ENCODE measurements at regions not wholly inside any gene's neighbourhood (a gene's known extent, or its start where the extent isn't known, plus 50 kb on each side); places are given as distances from the start of the nearest gene placed in this dataset.

DNA sequence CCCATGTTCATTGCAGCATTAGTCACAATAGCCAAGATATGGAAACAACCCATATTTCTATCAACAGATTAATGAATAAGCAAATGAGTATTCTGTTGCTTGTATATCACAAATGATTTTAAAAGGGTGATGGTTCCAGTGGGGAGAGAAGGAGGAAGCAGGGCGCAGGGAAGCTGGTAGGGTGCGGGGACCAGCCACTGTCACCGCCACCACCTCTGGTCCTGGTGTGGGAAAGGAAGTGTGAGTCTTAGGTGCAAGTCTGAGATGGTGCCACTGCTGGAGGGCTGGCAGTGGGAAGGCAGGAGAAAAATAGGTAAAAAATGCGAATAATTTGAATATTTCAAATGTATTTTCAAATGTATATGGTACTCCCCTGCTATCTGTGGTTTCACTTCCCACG, 286.8 kb upstream of the DDX53 start:
- TF ChIP-seq ZC3H10 (CRISPR knock-in tag; IDR thresholded peaks at IDR 0.05) (no peak), GLIS3 (CRISPR knock-in tag; IDR thresholded peaks at IDR 0.05) (no peak), TOX (CRISPR knock-in tag; IDR thresholded peaks at IDR 0.05; ENCODE audit: borderline replicate concordance) (no peak), TCF4 (CRISPR knock-in tag; IDR thresholded peaks at IDR 0.05; ENCODE audit: borderline replicate concordance) (no peak), BACH2 (CRISPR knock-in tag; IDR thresholded peaks at IDR 0.05; ENCODE audit: borderline replicate concordance) (no peak), RARB (CRISPR knock-in tag; IDR thresholded peaks at IDR 0.05) (no peak), ZNF70 (CRISPR knock-in tag; IDR thresholded peaks at IDR 0.05) (no peak), ARNTL (CRISPR knock-in tag; IDR thresholded peaks at IDR 0.05; ENCODE audit: borderline replicate concordance, low read depth) (no peak), OSR1 (CRISPR knock-in tag; IDR thresholded peaks at IDR 0.05) (no peak), PPARA (CRISPR knock-in tag; IDR thresholded peaks at IDR 0.05; ENCODE audit: borderline replicate concordance) (no peak), ZNF8 (CRISPR knock-in tag; IDR thresholded peaks at IDR 0.05) (no peak), ZNF565 (CRISPR knock-in tag; conservative IDR thresholded peaks at IDR 0.05; ENCODE audit: low read depth) (no peak), SNAI2 (CRISPR knock-in tag; IDR thresholded peaks at IDR 0.05) (no peak), ZFP30 (CRISPR knock-in tag; IDR thresholded peaks at IDR 0.05) (no peak), ESRRG (CRISPR knock-in tag; IDR thresholded peaks at IDR 0.05) (no peak), ZFP3 (CRISPR knock-in tag; IDR thresholded peaks at IDR 0.05) (no peak), CSDC2 (CRISPR knock-in tag; IDR thresholded peaks at IDR 0.05) (no peak)
- TF ChIP-seq, protein P1, sequence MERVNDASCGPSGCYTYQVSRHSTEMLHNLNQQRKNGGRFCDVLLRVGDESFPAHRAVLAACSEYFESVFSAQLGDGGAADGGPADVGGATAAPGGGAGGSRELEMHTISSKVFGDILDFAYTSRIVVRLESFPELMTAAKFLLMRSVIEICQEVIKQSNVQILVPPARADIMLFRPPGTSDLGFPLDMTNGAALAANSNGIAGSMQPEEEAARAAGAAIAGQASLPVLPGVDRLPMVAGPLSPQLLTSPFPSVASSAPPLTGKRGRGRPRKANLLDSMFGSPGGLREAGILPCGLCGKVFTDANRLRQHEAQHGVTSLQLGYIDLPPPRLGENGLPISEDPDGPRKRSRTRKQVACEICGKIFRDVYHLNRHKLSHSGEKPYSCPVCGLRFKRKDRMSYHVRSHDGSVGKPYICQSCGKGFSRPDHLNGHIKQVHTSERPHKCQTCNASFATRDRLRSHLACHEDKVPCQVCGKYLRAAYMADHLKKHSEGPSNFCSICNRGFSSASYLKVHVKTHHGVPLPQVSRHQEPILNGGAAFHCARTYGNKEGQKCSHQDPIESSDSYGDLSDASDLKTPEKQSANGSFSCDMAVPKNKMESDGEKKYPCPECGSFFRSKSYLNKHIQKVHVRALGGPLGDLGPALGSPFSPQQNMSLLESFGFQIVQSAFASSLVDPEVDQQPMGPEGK (CRISPR knock-in tag; IDR thresholded peaks at IDR 0.05; ENCODE audit: borderline replicate concordance) = no peak
- TF ChIP-seq, protein P2, sequence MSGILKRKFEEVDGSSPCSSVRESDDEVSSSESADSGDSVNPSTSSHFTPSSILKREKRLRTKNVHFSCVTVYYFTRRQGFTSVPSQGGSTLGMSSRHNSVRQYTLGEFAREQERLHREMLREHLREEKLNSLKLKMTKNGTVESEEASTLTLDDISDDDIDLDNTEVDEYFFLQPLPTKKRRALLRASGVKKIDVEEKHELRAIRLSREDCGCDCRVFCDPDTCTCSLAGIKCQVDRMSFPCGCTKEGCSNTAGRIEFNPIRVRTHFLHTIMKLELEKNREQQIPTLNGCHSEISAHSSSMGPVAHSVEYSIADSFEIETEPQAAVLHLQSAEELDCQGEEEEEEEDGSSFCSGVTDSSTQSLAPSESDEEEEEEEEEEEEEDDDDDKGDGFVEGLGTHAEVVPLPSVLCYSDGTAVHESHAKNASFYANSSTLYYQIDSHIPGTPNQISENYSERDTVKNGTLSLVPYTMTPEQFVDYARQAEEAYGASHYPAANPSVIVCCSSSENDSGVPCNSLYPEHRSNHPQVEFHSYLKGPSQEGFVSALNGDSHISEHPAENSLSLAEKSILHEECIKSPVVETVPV (CRISPR knock-in tag; IDR thresholded peaks at IDR 0.05) = no peak
- TF ChIP-seq, protein P3, sequence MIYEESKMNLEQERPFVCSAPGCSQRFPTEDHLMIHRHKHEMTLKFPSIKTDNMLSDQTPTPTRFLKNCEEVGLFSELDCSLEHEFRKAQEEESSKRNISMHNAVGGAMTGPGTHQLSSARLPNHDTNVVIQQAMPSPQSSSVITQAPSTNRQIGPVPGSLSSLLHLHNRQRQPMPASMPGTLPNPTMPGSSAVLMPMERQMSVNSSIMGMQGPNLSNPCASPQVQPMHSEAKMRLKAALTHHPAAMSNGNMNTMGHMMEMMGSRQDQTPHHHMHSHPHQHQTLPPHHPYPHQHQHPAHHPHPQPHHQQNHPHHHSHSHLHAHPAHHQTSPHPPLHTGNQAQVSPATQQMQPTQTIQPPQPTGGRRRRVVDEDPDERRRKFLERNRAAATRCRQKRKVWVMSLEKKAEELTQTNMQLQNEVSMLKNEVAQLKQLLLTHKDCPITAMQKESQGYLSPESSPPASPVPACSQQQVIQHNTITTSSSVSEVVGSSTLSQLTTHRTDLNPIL (CRISPR knock-in tag; IDR thresholded peaks at IDR 0.05; ENCODE audit: low read depth) = no peak
- ATAC-seq = no peak

DNA sequence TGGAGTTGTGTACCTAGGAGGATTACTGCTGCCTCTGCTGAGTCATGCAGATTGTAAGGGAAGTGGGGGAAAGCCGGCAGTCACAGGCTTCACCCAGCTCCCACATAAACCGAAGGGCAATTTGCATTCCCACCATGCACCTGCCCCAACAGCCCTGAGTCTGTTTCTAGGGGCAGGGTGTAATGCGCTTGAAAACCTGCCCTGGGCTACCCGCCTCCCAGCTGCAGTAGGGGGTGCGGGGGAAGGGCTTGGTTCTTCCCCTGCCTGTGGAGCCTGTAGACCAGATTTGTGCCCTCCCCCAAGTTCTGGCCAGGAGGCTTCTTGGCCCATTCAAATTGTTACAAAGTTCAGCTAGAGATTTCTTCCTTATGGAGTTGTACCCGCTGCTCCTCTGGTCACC, 269.2 kb upstream of the DDX53 start:
- no peak for TF ChIP-seq ZFP30 (CRISPR knock-in tag; IDR thresholded peaks at IDR 0.05)
- TF ChIP-seq ZNF8 (CRISPR knock-in tag; IDR thresholded peaks at IDR 0.05) = no peak
- TF ChIP-seq, protein P2 (CRISPR knock-in tag; IDR thresholded peaks at IDR 0.05) = no peak
- TF ChIP-seq ZC3H10 (CRISPR knock-in tag; IDR thresholded peaks at IDR 0.05) = no peak
- no peak for TF ChIP-seq GLIS3 (CRISPR knock-in tag; IDR thresholded peaks at IDR 0.05)
- TF ChIP-seq, protein P3 (CRISPR knock-in tag; IDR thresholded peaks at IDR 0.05; ENCODE audit: low read depth) = no peak
- TF ChIP-seq, protein P4, sequence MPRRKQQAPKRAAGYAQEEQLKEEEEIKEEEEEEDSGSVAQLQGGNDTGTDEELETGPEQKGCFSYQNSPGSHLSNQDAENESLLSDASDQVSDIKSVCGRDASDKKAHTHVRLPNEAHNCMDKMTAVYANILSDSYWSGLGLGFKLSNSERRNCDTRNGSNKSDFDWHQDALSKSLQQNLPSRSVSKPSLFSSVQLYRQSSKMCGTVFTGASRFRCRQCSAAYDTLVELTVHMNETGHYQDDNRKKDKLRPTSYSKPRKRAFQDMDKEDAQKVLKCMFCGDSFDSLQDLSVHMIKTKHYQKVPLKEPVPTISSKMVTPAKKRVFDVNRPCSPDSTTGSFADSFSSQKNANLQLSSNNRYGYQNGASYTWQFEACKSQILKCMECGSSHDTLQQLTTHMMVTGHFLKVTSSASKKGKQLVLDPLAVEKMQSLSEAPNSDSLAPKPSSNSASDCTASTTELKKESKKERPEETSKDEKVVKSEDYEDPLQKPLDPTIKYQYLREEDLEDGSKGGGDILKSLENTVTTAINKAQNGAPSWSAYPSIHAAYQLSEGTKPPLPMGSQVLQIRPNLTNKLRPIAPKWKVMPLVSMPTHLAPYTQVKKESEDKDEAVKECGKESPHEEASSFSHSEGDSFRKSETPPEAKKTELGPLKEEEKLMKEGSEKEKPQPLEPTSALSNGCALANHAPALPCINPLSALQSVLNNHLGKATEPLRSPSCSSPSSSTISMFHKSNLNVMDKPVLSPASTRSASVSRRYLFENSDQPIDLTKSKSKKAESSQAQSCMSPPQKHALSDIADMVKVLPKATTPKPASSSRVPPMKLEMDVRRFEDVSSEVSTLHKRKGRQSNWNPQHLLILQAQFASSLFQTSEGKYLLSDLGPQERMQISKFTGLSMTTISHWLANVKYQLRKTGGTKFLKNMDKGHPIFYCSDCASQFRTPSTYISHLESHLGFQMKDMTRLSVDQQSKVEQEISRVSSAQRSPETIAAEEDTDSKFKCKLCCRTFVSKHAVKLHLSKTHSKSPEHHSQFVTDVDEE (CRISPR knock-in tag; IDR thresholded peaks at IDR 0.05) = no peak
- TF ChIP-seq, protein P1 (CRISPR knock-in tag; IDR thresholded peaks at IDR 0.05; ENCODE audit: borderline replicate concordance) = no peak
- TF ChIP-seq TOX (CRISPR knock-in tag; IDR thresholded peaks at IDR 0.05; ENCODE audit: borderline replicate concordance) = no peak
- TF ChIP-seq OSR1 (CRISPR knock-in tag; IDR thresholded peaks at IDR 0.05) = no peak
- no peak for TF ChIP-seq SNAI2 (CRISPR knock-in tag; IDR thresholded peaks at IDR 0.05)
- TF ChIP-seq TCF4 (CRISPR knock-in tag; IDR thresholded peaks at IDR 0.05; ENCODE audit: borderline replicate concordance) = no peak
- TF ChIP-seq, protein P5, sequence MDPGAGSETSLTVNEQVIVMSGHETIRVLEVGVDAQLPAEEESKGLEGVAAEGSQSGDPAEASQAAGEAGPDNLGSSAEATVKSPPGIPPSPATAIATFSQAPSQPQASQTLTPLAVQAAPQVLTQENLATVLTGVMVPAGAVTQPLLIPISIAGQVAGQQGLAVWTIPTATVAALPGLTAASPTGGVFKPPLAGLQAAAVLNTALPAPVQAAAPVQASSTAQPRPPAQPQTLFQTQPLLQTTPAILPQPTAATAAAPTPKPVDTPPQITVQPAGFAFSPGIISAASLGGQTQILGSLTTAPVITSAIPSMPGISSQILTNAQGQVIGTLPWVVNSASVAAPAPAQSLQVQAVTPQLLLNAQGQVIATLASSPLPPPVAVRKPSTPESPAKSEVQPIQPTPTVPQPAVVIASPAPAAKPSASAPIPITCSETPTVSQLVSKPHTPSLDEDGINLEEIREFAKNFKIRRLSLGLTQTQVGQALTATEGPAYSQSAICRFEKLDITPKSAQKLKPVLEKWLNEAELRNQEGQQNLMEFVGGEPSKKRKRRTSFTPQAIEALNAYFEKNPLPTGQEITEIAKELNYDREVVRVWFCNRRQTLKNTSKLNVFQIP (CRISPR knock-in tag; IDR thresholded peaks at IDR 0.05; ENCODE audit: borderline replicate concordance, low read depth) = no peak
- TF ChIP-seq RARB (CRISPR knock-in tag; IDR thresholded peaks at IDR 0.05) = no peak
- no peak for TF ChIP-seq ZNF565 (CRISPR knock-in tag; conservative IDR thresholded peaks at IDR 0.05; ENCODE audit: low read depth)
- no peak for TF ChIP-seq ZNF70 (CRISPR knock-in tag; IDR thresholded peaks at IDR 0.05)
- no peak for TF ChIP-seq ISL1 (CRISPR knock-in tag; IDR thresholded peaks at IDR 0.05)
- TF ChIP-seq PPARA (CRISPR knock-in tag; IDR thresholded peaks at IDR 0.05; ENCODE audit: borderline replicate concordance) = no peak
- no peak for TF ChIP-seq ESRRG (CRISPR knock-in tag; IDR thresholded peaks at IDR 0.05)
- TF ChIP-seq CSDC2 (CRISPR knock-in tag; IDR thresholded peaks at IDR 0.05) = no peak
- ATAC-seq = no peak
